ENCODE measurements at regions not wholly inside any gene's neighbourhood (a gene's known extent, or its start where the extent isn't known, plus 50 kb on each side); places are given as distances from the start of the nearest gene placed in this dataset.
A peak's percentile ranks its signal among the peaks of the same experiment; 100 is the strongest.

GRCh38 chr1:223000632-223001031 is 142.4 kb downstream of the TLR5 start:
- Histone ChIP-seq H3K4me1 (peaks cover 0 to 20% (median 2%) of the 10 kb centered on the region in 4 donors), H3K36me3 (peaks cover 0 to 4% (median 0%) of the 10 kb centered on the region in 4 donors), H3K27ac (peak overlapping the region in 2 of 3 donors; percentile 50 to 63), H3K4me3 (no peak overlapping the region), H3K9me3 (no peaks in the 10 kb centered on the region), H3K27me3 (no peaks in the 10 kb centered on the region)
- peak in 1 of 3 donors; percentile 63 for DNase-seq
- TF ChIP-seq, protein P1, sequence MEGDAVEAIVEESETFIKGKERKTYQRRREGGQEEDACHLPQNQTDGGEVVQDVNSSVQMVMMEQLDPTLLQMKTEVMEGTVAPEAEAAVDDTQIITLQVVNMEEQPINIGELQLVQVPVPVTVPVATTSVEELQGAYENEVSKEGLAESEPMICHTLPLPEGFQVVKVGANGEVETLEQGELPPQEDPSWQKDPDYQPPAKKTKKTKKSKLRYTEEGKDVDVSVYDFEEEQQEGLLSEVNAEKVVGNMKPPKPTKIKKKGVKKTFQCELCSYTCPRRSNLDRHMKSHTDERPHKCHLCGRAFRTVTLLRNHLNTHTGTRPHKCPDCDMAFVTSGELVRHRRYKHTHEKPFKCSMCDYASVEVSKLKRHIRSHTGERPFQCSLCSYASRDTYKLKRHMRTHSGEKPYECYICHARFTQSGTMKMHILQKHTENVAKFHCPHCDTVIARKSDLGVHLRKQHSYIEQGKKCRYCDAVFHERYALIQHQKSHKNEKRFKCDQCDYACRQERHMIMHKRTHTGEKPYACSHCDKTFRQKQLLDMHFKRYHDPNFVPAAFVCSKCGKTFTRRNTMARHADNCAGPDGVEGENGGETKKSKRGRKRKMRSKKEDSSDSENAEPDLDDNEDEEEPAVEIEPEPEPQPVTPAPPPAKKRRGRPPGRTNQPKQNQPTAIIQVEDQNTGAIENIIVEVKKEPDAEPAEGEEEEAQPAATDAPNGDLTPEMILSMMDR (IDR thresholded peaks at IDR 0.05): no peak
- no peak for TF ChIP-seq POLR2A (IDR thresholded peaks at IDR 0.05)
- intact Hi-C loops (cut with DNase I): no loop called here
- peak; percentile 90 to 94 (median 92) for ATAC-seq

- H3K27ac ChIP-seq: peak overlapping the region in 1 of 3 donors; percentile 50
- DNase-seq (no peak), ATAC-seq (peak; percentile 42 to 75 (median 52))
- H3K9me3 ChIP-seq: no peaks in the 10 kb centered on the region
- WGBS (ENCODE audit: insufficient coverage, low coverage, low lambda C conversion rate, missing lambda C conversion rate): 85% methylated on average over 8 of the region's 9 CpGs
- peaks cover 0 to 4% (median 0%) of the 10 kb centered on the region in 4 donors for H3K36me3 ChIP-seq
- intact Hi-C loops (cut with DNase I): no loop called here
- no peak overlapping the region for H3K4me3 ChIP-seq
- no peaks in the 10 kb centered on the region for H3K27me3 ChIP-seq
- no peak for TF ChIP-seq POLR2A (IDR thresholded peaks at IDR 0.05)
- TF ChIP-seq, protein P1 (IDR thresholded peaks at IDR 0.05): no peak
- peaks cover 0 to 25% (median 5%) of the 10 kb centered on the region in 4 donors for H3K4me1 ChIP-seq
Observed at GRCh38 chr1:223001653-223002634, 141.1 kb downstream of the TLR5 start.

GRCh38 chr1:223003549-223003948 is 139.5 kb downstream of the TLR5 start:
- intact Hi-C loops (cut with DNase I): no loop called here
- Histone ChIP-seq H3K4me3 (no peak overlapping the region), H3K4me1 (peaks cover 0 to 31% (median 5%) of the 10 kb centered on the region in 4 donors), H3K36me3 (peaks cover 0 to 4% (median 0%) of the 10 kb centered on the region in 4 donors), H3K27me3 (no peaks in the 10 kb centered on the region), H3K27ac (no peak overlapping the region), H3K9me3 (no peaks in the 10 kb centered on the region)
- no peak for ATAC-seq
- 92% methylated on average over 5 of the region's 9 CpGs for WGBS (ENCODE audit: insufficient coverage, low coverage, low lambda C conversion rate, missing lambda C conversion rate)
- TF ChIP-seq POLR2A (IDR thresholded peaks at IDR 0.05): no peak
- no peak for DNase-seq

DNA sequence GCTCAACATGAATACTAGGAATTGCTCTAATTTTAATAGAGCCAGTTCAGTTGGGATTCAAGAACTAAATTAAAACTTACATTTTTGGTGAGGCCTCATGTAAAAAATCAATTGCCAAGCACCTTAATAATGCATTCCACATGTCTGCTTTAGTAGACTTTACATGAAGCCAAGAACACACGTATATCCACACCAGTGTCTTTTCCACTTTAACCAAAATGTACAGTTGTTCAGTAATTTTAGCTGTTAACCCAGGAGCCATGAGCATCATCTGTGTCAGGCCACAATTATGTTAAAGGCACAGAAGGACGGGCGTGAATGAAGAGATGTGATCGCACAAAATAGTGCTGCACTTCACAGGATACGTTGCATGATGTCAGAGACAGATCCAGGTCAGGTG is 136.7 kb downstream of the TLR5 start:
- no peak overlapping the region for H3K4me3 ChIP-seq
- H3K9me3 ChIP-seq: no peaks in the 10 kb centered on the region
- WGBS (ENCODE audit: insufficient coverage, low coverage, low lambda C conversion rate, missing lambda C conversion rate): 95% methylated on average over 5 of the region's 5 CpGs
- peak overlapping the region in 2 of 3 donors; percentile 61 to 77 for H3K27ac ChIP-seq
- DNase-seq (no peak), ATAC-seq (no peak)
- H3K27me3 ChIP-seq: no peaks in the 10 kb centered on the region
- intact Hi-C loops (cut with DNase I): no loop called here
- TF ChIP-seq POLR2A (IDR thresholded peaks at IDR 0.05): no peak
- TF ChIP-seq, protein P1 (IDR thresholded peaks at IDR 0.05): no peak
- peaks cover 0 to 4% (median 0%) of the 10 kb centered on the region in 4 donors for H3K36me3 ChIP-seq
- H3K4me1 ChIP-seq: peaks cover 0 to 33% (median 11%) of the 10 kb centered on the region in 4 donors

Data from right lobe of liver (tissue), 6 donors.